HCT116 (cell line): ENCODE measurements at regions not wholly inside any gene's neighbourhood (a gene's known extent, or its start where the extent isn't known, plus 50 kb on each side); places are given as distances from the start of the nearest gene placed in this dataset.

Experiments
- ATAC-seq: fragments of 200-7000 bp; cut with Tn5 transposase; 2 replicates; pipeline ENCODE4 v1.9.1; 2020; ENCODE audit warnings: mild to moderate bottlenecking, moderate library complexity
- BruUV-seq: library from RNA; stranded (reverse); fragments of 400-500 nt; replicated peaks from 2 replicates; lab custom pipeline; 2021; lab: Mats Ljungman, UMichigan
- CTCF ChIA-PET: fragments of 300-600 bp; sonication (Branson Sonifier 250); formaldehyde crosslinking; loops from one replicate; lab custom pipeline; 2021; ENCODE audit warnings: antibody characterized with exemption; lab: Charles Lee
- POLR2A ChIA-PET: fragments of 300-600, 350-600 bp; sonication (Branson Sonifier 250); formaldehyde crosslinking; loops from one replicate; lab custom pipeline; 2021; ENCODE audit warnings: antibody characterized with exemption; lab: Charles Lee
- RAD21 ChIA-PET, 2 experiments: fragments of 300-600 bp; sonication (Branson Sonifier 250); formaldehyde crosslinking; loops; one replicate each; lab custom pipeline; 2023; ENCODE audit warnings: low total read pairs in 2 of 2; ENCODE audit not compliant: uncharacterized antibody in 2 of 2, unreplicated experiment in 2 of 2, low non-redundant PET in 1 of 2; lab: Charles Lee
- DNase-seq: peaks from one replicate; pipeline ENCODE4 v3.0.0-alpha.2; 2010; ENCODE audit warnings: low read depth, low spot score
- H2AFZ ChIP-seq: fragments of 200-600 bp; shearing (Covaris generic), sonication (generic); 2 replicates; pipeline ENCODE4 v1.6.1; 2017; ENCODE audit warnings: low read depth, mixed run types, mixed read lengths, antibody characterized with exemption, low read length; ENCODE audit not compliant: poor library complexity, severe bottlenecking
- H3K27ac ChIP-seq: 2 replicates; pipeline ENCODE4 v1.5.1; 2012; ENCODE audit warnings: low read depth, low read length
- H3K27me3 ChIP-seq: fragments of 200-600 bp; sonication (generic); 2 replicates; pipeline ENCODE4 v1.6.1; 2016; ENCODE audit warnings: mixed run types, low read length, mixed read lengths; ENCODE audit not compliant: insufficient read depth
- H3K36me3 ChIP-seq, 2 experiments: fragments of 200-500 bp in 1 of 2; fragments of 200-600 bp in 1 of 2; sonication (Bioruptor generic) in 1 of 2; sonication (generic) in 1 of 2; 2 replicates each; pipeline versions ENCODE4 v1.5.1 to v1.6.1; 2014 to 2016; ENCODE audit warnings: low read length in 2 of 2, inconsistent platforms in 1 of 2, mixed read lengths in 1 of 2, mixed run types in 1 of 2; ENCODE audit not compliant: insufficient read depth in 2 of 2, control insufficient read depth in 1 of 2
- H3K4me1 ChIP-seq, 2 experiments: fragments of 200-600 bp in 1 of 2; sonication (generic) in 1 of 2; 2 replicates each; pipeline versions ENCODE4 v1.5.1 to v1.6.1; 2012 to 2017; ENCODE audit warnings: low read length in 2 of 2, inconsistent platforms in 1 of 2, mild to moderate bottlenecking in 1 of 2, mixed read lengths in 1 of 2, mixed run types in 1 of 2, moderate library complexity in 1 of 2; ENCODE audit not compliant: insufficient read depth in 2 of 2, control insufficient read depth in 1 of 2
- H3K4me2 ChIP-seq: fragments of 200-600 bp; sonication (generic); 2 replicates; pipeline ENCODE4 v1.6.1; 2017; ENCODE audit warnings: mixed run types, low read length, mixed read lengths
- H3K4me3 ChIP-seq, 2 experiments: fragments of 200-600 bp in 1 of 2; sonication (generic) in 1 of 2; replicated peaks in 1 of 2; 2 replicates each; pipeline ENCODE4 v1.5.1; 2011 to 2016; ENCODE audit warnings: low read length in 2 of 2, control low read depth in 1 of 2, low read depth in 1 of 2, mild to moderate bottlenecking in 1 of 2, mixed read lengths in 1 of 2, mixed run types in 1 of 2
- H3K79me2 ChIP-seq: fragments of 200-600 bp; sonication (generic); 2 replicates; pipeline ENCODE4 v1.6.1; 2017; ENCODE audit warnings: mild to moderate bottlenecking, mixed run types, low read length, moderate library complexity, mixed read lengths; ENCODE audit not compliant: insufficient read depth
- H3K9ac ChIP-seq: fragments of 200-600 bp; sonication (generic); 2 replicates; pipeline ENCODE4 v1.6.1; 2016; ENCODE audit warnings: low read length, mixed read lengths
- H3K9me2 ChIP-seq: fragments of 200-600 bp; sonication (generic), shearing (Covaris generic); 2 replicates; pipeline ENCODE4 v1.6.1; 2017; ENCODE audit warnings: mixed run types, mild to moderate bottlenecking, moderate library complexity; ENCODE audit not compliant: insufficient read depth
- H3K9me3 ChIP-seq, 2 experiments: fragments of 200-500 bp in 1 of 2; fragments of 200-600 bp in 1 of 2; sonication (Bioruptor generic) in 1 of 2; sonication (generic) in 1 of 2; 2 replicates each; pipeline ENCODE4 v1.6.1; 2014 to 2017; ENCODE audit warnings: low read length in 2 of 2, mixed read lengths in 2 of 2, inconsistent platforms in 1 of 2, low read depth in 1 of 2, mild to moderate bottlenecking in 1 of 2, mixed run types in 1 of 2, moderate library complexity in 1 of 2; ENCODE audit not compliant: control insufficient read depth in 1 of 2, insufficient read depth in 1 of 2
- H4K20me1 ChIP-seq: fragments of 200-600 bp; sonication (generic), shearing (Covaris generic); 2 replicates; pipeline ENCODE4 v1.6.1; 2017; ENCODE audit warnings: mixed run types, mild to moderate bottlenecking, moderate library complexity; ENCODE audit not compliant: insufficient read depth
- ATF3 ChIP-seq: IDR thresholded peaks from 2 replicates; pipeline ENCODE4 v1.6.1; 2012
- CBX3 ChIP-seq: IDR thresholded peaks from 2 replicates; pipeline ENCODE4 v1.6.1; 2012; ENCODE audit warnings: low read depth
- CTCF ChIP-seq, 3 experiments: fragments of 200-600 bp in 1 of 3; sonication (generic) in 1 of 3; IDR thresholded peaks in 2 of 3; conservative IDR thresholded peaks in 1 of 3; 2 replicates each; pipeline ENCODE4 v1.5.1; 2012 to 2017; ENCODE audit warnings: low read depth in 2 of 3, low read length in 2 of 3, antibody characterized with exemption in 1 of 3, borderline replicate concordance in 1 of 3, control low read depth in 1 of 3, mild to moderate bottlenecking in 1 of 3, mixed read lengths in 1 of 3, mixed run types in 1 of 3, moderate library complexity in 1 of 3; ENCODE audit not compliant: insufficient read depth in 1 of 3
- EZH2phosphoT487 ChIP-seq: fragments of 200-600 bp; IDR thresholded peaks from 2 replicates; pipeline ENCODE4 v1.6.1; 2018; ENCODE audit warnings: antibody characterized with exemption, borderline replicate concordance
- MAX ChIP-seq: IDR thresholded peaks from 2 replicates; pipeline ENCODE4 v1.6.1; 2012
- POLR2A ChIP-seq: IDR thresholded peaks from 2 replicates; pipeline ENCODE4 v1.7.0; 2011; ENCODE audit warnings: borderline replicate concordance; ENCODE audit not compliant: insufficient read depth, insufficient read length; ENCODE audit errors: extremely low read depth
- POLR2AphosphoS5 ChIP-seq: IDR thresholded peaks from 2 replicates; pipeline ENCODE4 v1.6.1; 2011; ENCODE audit warnings: mild to moderate bottlenecking, low read depth, low read length, moderate library complexity
- REST ChIP-seq: IDR thresholded peaks from 2 replicates; pipeline ENCODE4 v1.6.1; 2012; ENCODE audit warnings: low read depth
- SIN3A ChIP-seq: IDR thresholded peaks from 2 replicates; pipeline ENCODE4 v1.6.1; 2012; ENCODE audit warnings: low read depth
- SP1 ChIP-seq: IDR thresholded peaks from 2 replicates; pipeline ENCODE4 v1.6.1; 2012; ENCODE audit warnings: low read depth
- TCF7L2 ChIP-seq: IDR thresholded peaks from 2 replicates; pipeline ENCODE4 v1.7.0; 2011; ENCODE audit warnings: borderline replicate concordance, inconsistent platforms; ENCODE audit not compliant: insufficient read depth, insufficient read length; ENCODE audit errors: extremely low read depth
- YY1 ChIP-seq: IDR thresholded peaks from 2 replicates; pipeline ENCODE4 v1.6.1; 2011; ENCODE audit warnings: low read length, low read depth, moderate library complexity, mild to moderate bottlenecking; ENCODE audit not compliant: insufficient replicate concordance; ENCODE audit errors: extremely low read depth
- ZFX ChIP-seq: fragments of 450-650 bp; IDR thresholded peaks from 2 replicates; pipeline ENCODE4 v1.6.1; 2017
- ZNF274 ChIP-seq: fragments of 200-500 bp; sonication (Bioruptor generic); IDR thresholded peaks from 2 replicates; pipeline ENCODE4 v1.6.1; 2014; ENCODE audit warnings: mild to moderate bottlenecking, low read depth, low read length, inconsistent platforms
- intact Hi-C: fragments of 100-400 bp; cut with micrococcal nuclease; formaldehyde crosslinking; loops from 2 replicates; pipeline ENCODE4 v1.10.0; 2022

GRCh38 chr14:87076922-87077321 lies 916.1 kb downstream of the GALC start:
- H3K27me3 ChIP-seq, result no peaks in the 10 kb centered on the region
- CTCF ChIA-PET, result no interaction called here

More at GRCh38 chr14:87076922-87077321, 916.1 kb downstream of the GALC start:
- Histone ChIP-seq H3K4me3 (no peak overlapping the region), H2AFZ (no peak overlapping the region), H3K27ac (no peak overlapping the region), H3K9ac (no peak overlapping the region), H3K36me3 (no peaks in the 10 kb centered on the region), H3K9me2 (no peaks in the 10 kb centered on the region), H4K20me1 (no peaks in the 10 kb centered on the region), H3K4me2 (no peak overlapping the region), H3K79me2 (no peaks in the 10 kb centered on the region), H3K4me1 (no peaks in the 10 kb centered on the region), H3K9me3 (peaks cover 14 to 21% of the 10 kb centered on the region in 2 experiments; a peak in 2 of 4 replicates)
- DNase-seq, result no peak
- no TSS peak for BruUV-seq
- intact Hi-C loops, result no loop called here
- ATAC-seq, result no peak
- TF ChIP-seq CTCF (IDR thresholded peaks at IDR 0.05 in 2 of 3, conservative IDR thresholded peaks at IDR 0.05 in 1 of 3; ENCODE audit: borderline replicate concordance in 1 of 3, insufficient read depth in 1 of 3, low read depth in 2 of 3, low read length in 2 of 3) (no peak), SP1 (no peak), REST (no peak), CBX3 (no peak), YY1 (no peak), EZH2phosphoT487 (no peak), TCF7L2 (no peak), ATF3 (no peak), MAX (no peak), POLR2AphosphoS5 (no peak), ZFX (no peak), SIN3A (no peak), ZNF274 (no peak), POLR2A (no peak)
- POLR2A ChIA-PET, result no interaction called here
- RAD21 ChIA-PET, result no interaction called here
